ENCODE measurements at regions not wholly inside any gene's neighbourhood (a gene's known extent, or its start where the extent isn't known, plus 50 kb on each side); places are given as distances from the start of the nearest gene placed in this dataset.

GRCh38 chr5:115450741-115451140 is 93.8 kb downstream of the FEM1C start:
- no peak for TF ChIP-seq CTCF (IDR thresholded peaks at IDR 0.05)
- no peak for TF ChIP-seq POLR2A (IDR thresholded peaks at IDR 0.05)
